ENCODE measurements at regions not wholly inside any gene's neighbourhood (a gene's known extent, or its start where the extent isn't known, plus 50 kb on each side); places are given as distances from the start of the nearest gene placed in this dataset.
"Not testable (repeated sequence)": the region's sequence is repeated elsewhere in the genome, so short reads cannot be mapped to it uniquely, and the experiment has no call there.

GRCh38 chr15:34655326-34655725 is 71.9 kb upstream of the GOLGA8B start:
- WGBS, 5 donors: 42 to 90% (median 85%) methylated on average over 2 of the region's 2 CpGs
- intact Hi-C loops (cut with DNase I; ENCODE audit: low total_unique reads): no loop called here
- Histone ChIP-seq H3K4me3 (no peak overlapping the region), H3K9me3 (no peaks in the 10 kb centered on the region), H3K27me3 (no peaks in the 10 kb centered on the region), H3K27ac (no peak overlapping the region), H3K4me1 (no peaks in the 10 kb centered on the region), H3K36me3 (no peaks in the 10 kb centered on the region)
- TF ChIP-seq POLR2A (IDR thresholded peaks at IDR 0.05): no peak
- no peak for TF ChIP-seq CTCF (IDR thresholded peaks at IDR 0.05)
- no peak for TF ChIP-seq POLR2AphosphoS5 (IDR thresholded peaks at IDR 0.05)
- no peak for TF ChIP-seq EP300 (IDR thresholded peaks at IDR 0.05)
- no peak for DNase-seq

GRCh38 chr15:34654625-34655024 is 71.2 kb upstream of the GOLGA8B start:
- Histone ChIP-seq H3K27ac (no peak overlapping the region), H3K9me3 (no peaks in the 10 kb centered on the region), H3K4me3 (no peak overlapping the region), H3K36me3 (no peaks in the 10 kb centered on the region), H3K4me1 (no peaks in the 10 kb centered on the region), H3K27me3 (no peaks in the 10 kb centered on the region)
- DNase-seq: no peak
- 93 to 96% (median 95%) methylated on average over 6 of the region's 6 CpGs for WGBS, 5 donors
- intact Hi-C loops (cut with DNase I; ENCODE audit: low total_unique reads): no loop called here
- TF ChIP-seq POLR2AphosphoS5 (IDR thresholded peaks at IDR 0.05) (no peak), CTCF (IDR thresholded peaks at IDR 0.05) (no peak)

DNA sequence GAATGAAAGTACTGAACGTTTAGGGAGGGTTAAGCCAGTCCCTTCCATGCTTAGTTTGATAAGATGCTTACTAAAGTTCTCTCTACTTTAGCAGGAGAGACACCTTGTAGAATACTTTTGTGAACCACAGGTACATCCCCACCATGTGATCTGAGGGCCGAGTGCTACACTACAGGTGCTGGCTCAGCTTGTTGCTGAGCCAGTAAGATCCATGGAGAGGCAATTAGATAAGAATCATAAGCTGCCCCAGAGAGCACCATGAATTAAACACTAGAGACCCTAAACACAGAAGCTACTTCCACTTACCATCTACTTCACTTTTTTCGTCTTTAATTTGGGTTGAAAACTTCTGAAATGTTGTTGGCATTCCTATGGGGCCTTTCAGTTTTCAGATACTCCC is 70.5 kb upstream of the GOLGA8B start:
- H3K4me1 ChIP-seq: no peaks in the 10 kb centered on the region
- no peaks in the 10 kb centered on the region for H3K36me3 ChIP-seq
- H3K27ac ChIP-seq: no peak overlapping the region
- no peaks in the 10 kb centered on the region for H3K27me3 ChIP-seq
- H3K4me3 ChIP-seq: no peak overlapping the region
- DNase-seq: no peak
- intact Hi-C loops (cut with DNase I; ENCODE audit: low total_unique reads): no loop called here
- WGBS, 5 donors: 73 to 80% (median 74%) methylated on average over 3 of the region's 3 CpGs
- no peak for TF ChIP-seq POLR2AphosphoS5 (IDR thresholded peaks at IDR 0.05)
- no peak for TF ChIP-seq CTCF (IDR thresholded peaks at IDR 0.05)
- no peak for TF ChIP-seq EP300 (IDR thresholded peaks at IDR 0.05)
- TF ChIP-seq POLR2A (IDR thresholded peaks at IDR 0.05): no peak
- H3K9me3 ChIP-seq: no peaks in the 10 kb centered on the region

GRCh38 chr15:34653326-34653725 is 69.9 kb upstream of the GOLGA8B start:
- intact Hi-C loops (cut with DNase I; ENCODE audit: low total_unique reads); H3K4me1 ChIP-seq; H3K36me3 ChIP-seq; H3K4me3 ChIP-seq; H3K9me3 ChIP-seq; H3K27ac ChIP-seq; DNase-seq; H3K27me3 ChIP-seq: not testable (repeated sequence)
- WGBS, 5 donors: 69 to 91% (median 85%) methylated on average over 1 to 2 of the region's 3 CpGs

GRCh38 chr15:34652726-34653033 is 69.2 kb upstream of the GOLGA8B start:
- Histone ChIP-seq H3K27me3 (no peaks in the 10 kb centered on the region), H3K27ac (no peak overlapping the region), H3K36me3 (no peaks in the 10 kb centered on the region), H3K4me3 (no peak overlapping the region), H3K4me1 (no peaks in the 10 kb centered on the region), H3K9me3 (no peaks in the 10 kb centered on the region)
- TF ChIP-seq EP300 (IDR thresholded peaks at IDR 0.05) (no peak), CTCF (IDR thresholded peaks at IDR 0.05) (no peak), POLR2AphosphoS5 (IDR thresholded peaks at IDR 0.05) (no peak), POLR2A (IDR thresholded peaks at IDR 0.05) (no peak)
- intact Hi-C loops (cut with DNase I; ENCODE audit: low total_unique reads): no loop called here
- no peak for DNase-seq
